ENCODE measurements at regions not wholly inside any gene's neighbourhood (a gene's known extent, or its start where the extent isn't known, plus 50 kb on each side); places are given as distances from the start of the nearest gene placed in this dataset.

DNA sequence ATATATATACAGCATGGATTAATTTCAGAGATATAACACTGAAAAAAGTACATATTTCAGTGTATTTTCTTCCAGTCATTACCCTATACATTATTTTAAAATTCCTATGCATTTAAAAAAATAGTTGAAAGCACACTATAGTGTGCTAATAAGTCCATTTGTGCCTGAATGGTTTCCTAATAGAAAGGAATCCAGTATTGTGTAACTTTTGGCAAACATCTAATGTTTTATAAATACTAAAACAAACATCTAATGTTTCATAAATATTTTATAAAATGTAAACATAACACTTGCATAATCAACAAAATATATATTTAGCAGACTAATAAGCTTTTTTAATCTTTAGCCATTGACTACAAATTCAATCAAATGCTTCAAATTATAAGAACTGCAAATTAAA is 126.6 kb upstream of the FIBIN start:
- intact Hi-C loops (cut with micrococcal nuclease) (no loop called here), dilution Hi-C loops (cut with MboI; ENCODE audit: extremely low pct_ligation_motif_present, low sequenced_read_pairs) (no loop called here)
- no peak overlapping the region for H3K9ac ChIP-seq (replicated peaks; ENCODE audit: extremely low read depth, insufficient read depth, low read length)
- no peaks in the 10 kb centered on the region for H3K9me1 ChIP-seq (replicated peaks; ENCODE audit: control insufficient read depth, extremely low read depth, insufficient read depth, low read length)
- H3K27ac ChIP-seq (ENCODE audit: insufficient read depth, low read depth, low read length) = no peak overlapping the region
- no peak for FAIRE-seq
- no peak overlapping the region for H3K4me2 ChIP-seq (ENCODE audit: insufficient read depth, low read length)
- TF ChIP-seq JUN (IDR thresholded peaks at IDR 0.05; ENCODE audit: borderline replicate concordance, insufficient read depth, insufficient read length, low read depth) = no peak
- TF ChIP-seq, protein P1, sequence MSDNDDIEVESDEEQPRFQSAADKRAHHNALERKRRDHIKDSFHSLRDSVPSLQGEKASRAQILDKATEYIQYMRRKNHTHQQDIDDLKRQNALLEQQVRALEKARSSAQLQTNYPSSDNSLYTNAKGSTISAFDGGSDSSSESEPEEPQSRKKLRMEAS (IDR thresholded peaks at IDR 0.05; ENCODE audit: insufficient read depth, insufficient read length) = no peak
- TF ChIP-seq GATA2 (IDR thresholded peaks at IDR 0.05; ENCODE audit: insufficient read depth, insufficient read length, low read depth, low read length) = no peak
- no peak for TF ChIP-seq POLR2AphosphoS5 (IDR thresholded peaks at IDR 0.05; ENCODE audit: insufficient read depth, low read depth, low read length)
- TF ChIP-seq FOS (IDR thresholded peaks at IDR 0.05; ENCODE audit: borderline replicate concordance, insufficient read depth, low read length) = no peak
- TF ChIP-seq EZH2 (IDR thresholded peaks at IDR 0.05; ENCODE audit: borderline replicate concordance, low read depth, low read length, severe bottlenecking) = no peak
- TF ChIP-seq, protein P2, sequence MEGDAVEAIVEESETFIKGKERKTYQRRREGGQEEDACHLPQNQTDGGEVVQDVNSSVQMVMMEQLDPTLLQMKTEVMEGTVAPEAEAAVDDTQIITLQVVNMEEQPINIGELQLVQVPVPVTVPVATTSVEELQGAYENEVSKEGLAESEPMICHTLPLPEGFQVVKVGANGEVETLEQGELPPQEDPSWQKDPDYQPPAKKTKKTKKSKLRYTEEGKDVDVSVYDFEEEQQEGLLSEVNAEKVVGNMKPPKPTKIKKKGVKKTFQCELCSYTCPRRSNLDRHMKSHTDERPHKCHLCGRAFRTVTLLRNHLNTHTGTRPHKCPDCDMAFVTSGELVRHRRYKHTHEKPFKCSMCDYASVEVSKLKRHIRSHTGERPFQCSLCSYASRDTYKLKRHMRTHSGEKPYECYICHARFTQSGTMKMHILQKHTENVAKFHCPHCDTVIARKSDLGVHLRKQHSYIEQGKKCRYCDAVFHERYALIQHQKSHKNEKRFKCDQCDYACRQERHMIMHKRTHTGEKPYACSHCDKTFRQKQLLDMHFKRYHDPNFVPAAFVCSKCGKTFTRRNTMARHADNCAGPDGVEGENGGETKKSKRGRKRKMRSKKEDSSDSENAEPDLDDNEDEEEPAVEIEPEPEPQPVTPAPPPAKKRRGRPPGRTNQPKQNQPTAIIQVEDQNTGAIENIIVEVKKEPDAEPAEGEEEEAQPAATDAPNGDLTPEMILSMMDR (IDR thresholded peaks at IDR 0.05; ENCODE audit: extremely low read depth in 1 of 2, insufficient read depth in 1 of 2, low read depth in 1 of 2, low read length in 2 of 2) = no peak
- TF ChIP-seq POLR2A (IDR thresholded peaks at IDR 0.05; ENCODE audit: low read depth, low read length) = no peak
- no peak for TF ChIP-seq MYC (IDR thresholded peaks at IDR 0.05; ENCODE audit: low read depth, low read length)
- H3K9me3 ChIP-seq (replicated peaks; ENCODE audit: control insufficient read depth, insufficient read depth, low read length) = no peaks in the 10 kb centered on the region
- ChIA-PET CTCF (no interaction called here), POLR2A (no interaction called here)
- H3K36me3 ChIP-seq (ENCODE audit: control insufficient read depth in 2 of 2, extremely low read depth in 1 of 2, insufficient read depth in 2 of 2, low read length in 2 of 2) = no peaks in the 10 kb centered on the region
- no peak overlapping the region for H3K4me3 ChIP-seq (replicated peaks in 1 of 3; ENCODE audit: insufficient read depth in 1 of 3, low read depth in 1 of 3, low read length in 3 of 3)
- no peak for DNase-seq (ENCODE audit: low read depth, low spot score)
- no peaks in the 10 kb centered on the region for H3K4me1 ChIP-seq (ENCODE audit: control insufficient read depth, extremely low read depth, insufficient read depth, low read length)
- H3K27me3 ChIP-seq (ENCODE audit: control insufficient read depth in 2 of 2, insufficient read depth in 2 of 2, low read length in 2 of 2) = no peaks in the 10 kb centered on the region
- H2AFZ ChIP-seq (ENCODE audit: low read depth, low read length) = no peak overlapping the region
- H3K79me2 ChIP-seq (ENCODE audit: control insufficient read depth, insufficient read depth, low read length) = no peaks in the 10 kb centered on the region
- no TSS peak for BruUV-seq (replicated peaks)
- H4K20me1 ChIP-seq (replicated peaks; ENCODE audit: control insufficient read depth, extremely low read depth, insufficient read depth, low read length) = no peaks in the 10 kb centered on the region

All from endothelial cell of umbilical vein (primary cell).